K562 (cell line): ENCODE measurements at regions not wholly inside any gene's neighbourhood (a gene's known extent, or its start where the extent isn't known, plus 50 kb on each side); places are given as distances from the start of the nearest gene placed in this dataset.

ENCODE experiments used
- ARHGAP35 ChIP-seq: fragments of 450-650 bp; IDR thresholded peaks from 2 replicates; pipeline ENCODE4 v1.6.1; 2018; ENCODE audit not compliant: partially characterized antibody
- ARNT ChIP-seq, 2 experiments: fragments of 450-650 bp; IDR thresholded peaks; 2 replicates each; pipeline ENCODE4 v1.6.1; 2016; ENCODE audit warnings: mild to moderate bottlenecking in 1 of 2
- FOXP4 ChIP-seq: sonication (generic); formaldehyde crosslinking; IDR thresholded peaks from 2 replicates; pipeline ENCODE4 v1.8.0; 2022; ENCODE audit warnings: mild to moderate bottlenecking, missing genetic modification reagents, borderline replicate concordance
- GABPA ChIP-seq: fragments of 200-800 bp; sonication (Bioruptor generic); conservative IDR thresholded peaks from 2 replicates; pipeline ENCODE4 v1.6.1; 2016; ENCODE audit warnings: low read depth, missing genetic modification characterization, missing compliant biosample characterization
- GTF2E2 ChIP-seq: fragments of 200-800 bp; sonication (Bioruptor generic); IDR thresholded peaks from 2 replicates; pipeline ENCODE4 v1.6.1; 2016; ENCODE audit warnings: missing genetic modification characterization, missing compliant biosample characterization
- MED1 ChIP-seq: sonication (generic); formaldehyde crosslinking; IDR thresholded peaks from 2 replicates; pipeline ENCODE4 v1.8.1; 2023; ENCODE audit warnings: missing genetic modification reagents, borderline replicate concordance
- RAD21 ChIP-seq, 2 experiments: fragments of 250-450 bp in 1 of 2; fragments of 450-650 bp in 1 of 2; sonication (Bioruptor Pico) in 1 of 2; formaldehyde crosslinking in 1 of 2; IDR thresholded peaks in 1 of 2; conservative IDR thresholded peaks in 1 of 2; 2 replicates each; pipeline versions ENCODE4 v1.4.0 to v1.8.0; 2020 to 2022; ENCODE audit warnings: mild to moderate bottlenecking in 2 of 2, moderate library complexity in 1 of 2
- RHOXF2B ChIP-seq: fragments of 250-450 bp; sonication (Bioruptor Pico); conservative IDR thresholded peaks from 2 replicates; pipeline ENCODE4 v1.5.1; 2021
- THRAP3 ChIP-seq: fragments of 450-650 bp; IDR thresholded peaks from 2 replicates; pipeline ENCODE4 v1.6.1; 2016; ENCODE audit warnings: mild to moderate bottlenecking, inconsistent platforms, borderline replicate concordance
- TOE1 ChIP-seq, 2 experiments: fragments of 450-650 bp in 1 of 2; sonication (generic) in 1 of 2; formaldehyde crosslinking in 1 of 2; IDR thresholded peaks; 2 replicates each; pipeline versions ENCODE4 v1.7.1 to v1.8.0; 2016 to 2022; ENCODE audit warnings: borderline replicate concordance in 2 of 2, mild to moderate bottlenecking in 2 of 2, antibody characterized with exemption in 1 of 2, inconsistent platforms in 1 of 2, low read depth in 1 of 2, missing genetic modification reagents in 1 of 2, moderate library complexity in 1 of 2
- ZNF143 ChIP-seq: sonication (generic); formaldehyde crosslinking; IDR thresholded peaks from 2 replicates; pipeline ENCODE4 v1.9.0; 2022; ENCODE audit warnings: mild to moderate bottlenecking, missing genetic modification reagents
- ZNF408 ChIP-seq: fragments of 250-450 bp; sonication (Bioruptor Pico); IDR thresholded peaks from 2 replicates; pipeline ENCODE4 v1.4.0; 2020; ENCODE audit warnings: low read depth, mild to moderate bottlenecking, moderate library complexity
- TF ChIP-seq, protein P1 (sequence below): sonication (generic); formaldehyde crosslinking; IDR thresholded peaks from 2 replicates; pipeline ENCODE4 v1.8.0; 2022; ENCODE audit warnings: mild to moderate bottlenecking, missing genetic modification reagents
- TF ChIP-seq, protein P2 (sequence below): fragments of 450-650 bp; IDR thresholded peaks from 2 replicates; pipeline ENCODE4 v1.6.1; 2016; ENCODE audit warnings: mild to moderate bottlenecking, moderate library complexity

DNA sequence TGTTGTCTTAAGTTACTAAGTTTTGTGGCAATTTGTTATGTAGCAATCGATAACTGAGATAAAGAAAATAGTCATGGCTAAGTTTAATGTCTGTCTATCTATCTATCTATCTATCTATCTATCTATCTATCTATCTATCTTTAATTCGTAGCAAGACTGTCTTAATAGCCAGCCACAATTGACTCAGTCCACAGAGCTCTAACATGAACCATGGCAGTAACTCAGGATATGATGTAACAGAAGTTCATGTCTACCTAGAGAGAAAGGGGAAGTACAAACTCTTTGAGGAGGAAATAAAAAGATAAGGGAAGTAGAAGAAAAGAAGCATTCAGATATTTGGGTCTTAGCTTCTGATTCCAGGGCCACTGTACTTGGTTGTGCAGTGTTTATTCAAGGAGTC is 61.5 kb upstream of the FNDC3B start (continued):
- TF ChIP-seq MED1 (CRISPR knock-in tag) (no peak), RAD21 (CRISPR knock-in tag; conservative IDR thresholded peaks at IDR 0.05 in 1 of 2, IDR thresholded peaks at IDR 0.05 in 1 of 2) (peak in 1 of 2 experiments; percentile 15; a peak in 1 of 4 replicates), GTF2E2 (tag) (no peak), THRAP3 (no peak), ARNT (IDR thresholded peaks at IDR 0.05) (no peak), GABPA (tag) (peak; percentile 71), ZNF408 (CRISPR knock-in tag) (no peak), RHOXF2B (CRISPR knock-in tag) (no peak), ZNF143 (CRISPR knock-in tag) (no peak), ARHGAP35 (no peak), TOE1 (IDR thresholded peaks at IDR 0.05; ENCODE audit: borderline replicate concordance) (no peak), TOE1 (CRISPR knock-in tag; IDR thresholded peaks at IDR 0.05; ENCODE audit: borderline replicate concordance, low read depth) (no peak), FOXP4 (CRISPR knock-in tag) (no peak)
- TF ChIP-seq, protein P1, sequence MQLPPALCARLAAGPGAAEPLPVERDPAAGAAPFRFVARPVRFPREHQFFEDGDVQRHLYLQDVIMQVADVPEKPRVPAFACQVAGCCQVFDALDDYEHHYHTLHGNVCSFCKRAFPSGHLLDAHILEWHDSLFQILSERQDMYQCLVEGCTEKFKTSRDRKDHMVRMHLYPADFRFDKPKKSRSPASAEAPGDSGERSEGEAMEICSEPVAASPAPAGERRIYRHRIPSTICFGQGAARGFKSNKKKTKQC (CRISPR knock-in tag) = no peak
- TF ChIP-seq, protein P2, sequence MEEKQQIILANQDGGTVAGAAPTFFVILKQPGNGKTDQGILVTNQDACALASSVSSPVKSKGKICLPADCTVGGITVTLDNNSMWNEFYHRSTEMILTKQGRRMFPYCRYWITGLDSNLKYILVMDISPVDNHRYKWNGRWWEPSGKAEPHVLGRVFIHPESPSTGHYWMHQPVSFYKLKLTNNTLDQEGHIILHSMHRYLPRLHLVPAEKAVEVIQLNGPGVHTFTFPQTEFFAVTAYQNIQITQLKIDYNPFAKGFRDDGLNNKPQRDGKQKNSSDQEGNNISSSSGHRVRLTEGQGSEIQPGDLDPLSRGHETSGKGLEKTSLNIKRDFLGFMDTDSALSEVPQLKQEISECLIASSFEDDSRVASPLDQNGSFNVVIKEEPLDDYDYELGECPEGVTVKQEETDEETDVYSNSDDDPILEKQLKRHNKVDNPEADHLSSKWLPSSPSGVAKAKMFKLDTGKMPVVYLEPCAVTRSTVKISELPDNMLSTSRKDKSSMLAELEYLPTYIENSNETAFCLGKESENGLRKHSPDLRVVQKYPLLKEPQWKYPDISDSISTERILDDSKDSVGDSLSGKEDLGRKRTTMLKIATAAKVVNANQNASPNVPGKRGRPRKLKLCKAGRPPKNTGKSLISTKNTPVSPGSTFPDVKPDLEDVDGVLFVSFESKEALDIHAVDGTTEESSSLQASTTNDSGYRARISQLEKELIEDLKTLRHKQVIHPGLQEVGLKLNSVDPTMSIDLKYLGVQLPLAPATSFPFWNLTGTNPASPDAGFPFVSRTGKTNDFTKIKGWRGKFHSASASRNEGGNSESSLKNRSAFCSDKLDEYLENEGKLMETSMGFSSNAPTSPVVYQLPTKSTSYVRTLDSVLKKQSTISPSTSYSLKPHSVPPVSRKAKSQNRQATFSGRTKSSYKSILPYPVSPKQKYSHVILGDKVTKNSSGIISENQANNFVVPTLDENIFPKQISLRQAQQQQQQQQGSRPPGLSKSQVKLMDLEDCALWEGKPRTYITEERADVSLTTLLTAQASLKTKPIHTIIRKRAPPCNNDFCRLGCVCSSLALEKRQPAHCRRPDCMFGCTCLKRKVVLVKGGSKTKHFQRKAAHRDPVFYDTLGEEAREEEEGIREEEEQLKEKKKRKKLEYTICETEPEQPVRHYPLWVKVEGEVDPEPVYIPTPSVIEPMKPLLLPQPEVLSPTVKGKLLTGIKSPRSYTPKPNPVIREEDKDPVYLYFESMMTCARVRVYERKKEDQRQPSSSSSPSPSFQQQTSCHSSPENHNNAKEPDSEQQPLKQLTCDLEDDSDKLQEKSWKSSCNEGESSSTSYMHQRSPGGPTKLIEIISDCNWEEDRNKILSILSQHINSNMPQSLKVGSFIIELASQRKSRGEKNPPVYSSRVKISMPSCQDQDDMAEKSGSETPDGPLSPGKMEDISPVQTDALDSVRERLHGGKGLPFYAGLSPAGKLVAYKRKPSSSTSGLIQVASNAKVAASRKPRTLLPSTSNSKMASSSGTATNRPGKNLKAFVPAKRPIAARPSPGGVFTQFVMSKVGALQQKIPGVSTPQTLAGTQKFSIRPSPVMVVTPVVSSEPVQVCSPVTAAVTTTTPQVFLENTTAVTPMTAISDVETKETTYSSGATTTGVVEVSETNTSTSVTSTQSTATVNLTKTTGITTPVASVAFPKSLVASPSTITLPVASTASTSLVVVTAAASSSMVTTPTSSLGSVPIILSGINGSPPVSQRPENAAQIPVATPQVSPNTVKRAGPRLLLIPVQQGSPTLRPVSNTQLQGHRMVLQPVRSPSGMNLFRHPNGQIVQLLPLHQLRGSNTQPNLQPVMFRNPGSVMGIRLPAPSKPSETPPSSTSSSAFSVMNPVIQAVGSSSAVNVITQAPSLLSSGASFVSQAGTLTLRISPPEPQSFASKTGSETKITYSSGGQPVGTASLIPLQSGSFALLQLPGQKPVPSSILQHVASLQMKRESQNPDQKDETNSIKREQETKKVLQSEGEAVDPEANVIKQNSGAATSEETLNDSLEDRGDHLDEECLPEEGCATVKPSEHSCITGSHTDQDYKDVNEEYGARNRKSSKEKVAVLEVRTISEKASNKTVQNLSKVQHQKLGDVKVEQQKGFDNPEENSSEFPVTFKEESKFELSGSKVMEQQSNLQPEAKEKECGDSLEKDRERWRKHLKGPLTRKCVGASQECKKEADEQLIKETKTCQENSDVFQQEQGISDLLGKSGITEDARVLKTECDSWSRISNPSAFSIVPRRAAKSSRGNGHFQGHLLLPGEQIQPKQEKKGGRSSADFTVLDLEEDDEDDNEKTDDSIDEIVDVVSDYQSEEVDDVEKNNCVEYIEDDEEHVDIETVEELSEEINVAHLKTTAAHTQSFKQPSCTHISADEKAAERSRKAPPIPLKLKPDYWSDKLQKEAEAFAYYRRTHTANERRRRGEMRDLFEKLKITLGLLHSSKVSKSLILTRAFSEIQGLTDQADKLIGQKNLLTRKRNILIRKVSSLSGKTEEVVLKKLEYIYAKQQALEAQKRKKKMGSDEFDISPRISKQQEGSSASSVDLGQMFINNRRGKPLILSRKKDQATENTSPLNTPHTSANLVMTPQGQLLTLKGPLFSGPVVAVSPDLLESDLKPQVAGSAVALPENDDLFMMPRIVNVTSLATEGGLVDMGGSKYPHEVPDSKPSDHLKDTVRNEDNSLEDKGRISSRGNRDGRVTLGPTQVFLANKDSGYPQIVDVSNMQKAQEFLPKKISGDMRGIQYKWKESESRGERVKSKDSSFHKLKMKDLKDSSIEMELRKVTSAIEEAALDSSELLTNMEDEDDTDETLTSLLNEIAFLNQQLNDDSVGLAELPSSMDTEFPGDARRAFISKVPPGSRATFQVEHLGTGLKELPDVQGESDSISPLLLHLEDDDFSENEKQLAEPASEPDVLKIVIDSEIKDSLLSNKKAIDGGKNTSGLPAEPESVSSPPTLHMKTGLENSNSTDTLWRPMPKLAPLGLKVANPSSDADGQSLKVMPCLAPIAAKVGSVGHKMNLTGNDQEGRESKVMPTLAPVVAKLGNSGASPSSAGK = no peak
